GM18505 (cell line): ENCODE measurements at regions not wholly inside any gene's neighbourhood (a gene's known extent, or its start where the extent isn't known, plus 50 kb on each side); places are given as distances from the start of the nearest gene placed in this dataset.

ENCODE experiments used
- ATAC-seq: cut with Tn5 transposase; IDR thresholded peaks from one replicate; pipeline ENCODE4 v1.9.1; 2021; ENCODE audit not compliant: unreplicated experiment
- POLR2A ChIP-seq: IDR thresholded peaks from 4 replicates; pipeline ENCODE4 v1.6.1; 2011; ENCODE audit warnings: borderline replicate concordance; ENCODE audit not compliant: insufficient read depth, insufficient read length; ENCODE audit errors: extremely low read depth

DNA sequence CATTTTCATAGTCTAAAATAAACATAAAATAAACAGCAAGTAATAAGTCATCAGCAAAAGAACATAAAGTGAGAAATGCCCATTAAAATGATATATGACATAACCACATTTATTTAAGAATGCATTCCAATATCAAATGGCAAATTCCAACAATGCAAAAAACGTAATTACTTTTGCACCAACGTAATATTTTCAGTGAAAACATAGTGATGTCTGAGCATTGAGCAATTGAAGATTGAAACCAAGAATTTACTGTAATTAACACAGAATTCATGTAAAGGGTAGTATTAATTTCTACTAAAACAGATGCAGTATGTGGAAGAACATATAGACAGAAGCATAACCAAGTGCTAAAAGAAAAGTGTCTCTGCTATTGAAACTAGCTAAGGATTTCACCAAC is 123.0 kb upstream of the TNS3 start:
- TF ChIP-seq POLR2A = no peak
- ATAC-seq = no peak

DNA sequence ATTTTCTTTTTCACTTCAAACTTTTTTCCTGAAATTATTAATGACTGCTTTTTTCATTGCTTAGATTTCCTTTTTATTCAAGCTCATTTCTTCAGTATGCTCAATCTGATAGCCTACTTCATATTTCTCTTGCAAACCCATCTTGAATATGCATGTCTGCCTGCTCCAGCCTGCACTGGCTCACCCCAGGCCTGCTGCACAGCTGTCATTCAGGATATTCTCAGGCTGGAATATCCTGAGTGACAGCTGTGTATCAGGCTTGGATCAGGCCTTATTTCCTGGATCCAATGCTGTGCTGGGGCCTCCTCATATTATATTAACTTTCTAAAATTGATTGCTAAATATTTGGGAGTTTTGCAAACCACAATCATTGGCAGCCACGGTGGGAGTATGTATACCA is 120.2 kb upstream of the TNS3 start:
- no peak for ATAC-seq
- TF ChIP-seq POLR2A = no peak

DNA sequence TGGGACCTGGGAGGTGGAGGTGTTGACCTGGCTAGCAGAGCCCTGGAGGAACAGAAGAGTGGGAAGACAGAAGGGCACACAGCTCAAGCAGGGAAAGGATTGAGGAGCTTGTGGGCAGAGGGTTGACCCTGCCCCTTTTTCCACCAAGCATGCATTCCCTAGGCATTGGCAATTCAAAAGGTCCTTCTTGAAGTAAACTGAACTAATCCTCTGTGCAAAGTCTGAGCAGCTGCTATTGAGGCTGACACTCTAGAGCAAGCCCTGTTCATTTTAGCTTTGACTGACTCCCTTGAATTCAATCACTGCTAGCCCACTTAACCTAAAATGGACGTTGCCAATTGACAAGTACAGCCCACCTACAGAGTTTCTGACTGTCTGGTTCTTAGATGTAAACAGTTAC is 116.5 kb upstream of the TNS3 start:
- TF ChIP-seq POLR2A = no peak
- no peak for ATAC-seq

DNA sequence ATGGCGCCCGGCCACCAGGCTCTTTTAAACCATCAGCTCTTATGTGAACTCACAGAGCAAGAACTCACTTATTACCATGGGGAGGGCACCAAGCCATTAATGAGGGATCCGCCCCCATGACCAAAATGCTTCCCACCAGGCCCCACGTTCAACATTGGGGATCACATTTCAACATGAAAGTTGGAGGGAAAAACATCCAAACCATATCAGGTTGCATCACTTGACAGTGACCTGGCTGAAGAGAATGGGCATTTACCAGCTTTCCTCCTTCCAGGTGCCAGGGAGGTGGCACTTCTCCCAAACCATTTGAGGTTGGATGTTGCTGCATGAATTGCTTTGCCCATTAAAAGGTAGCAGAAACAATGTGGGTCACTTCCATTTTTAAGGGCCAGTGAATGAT is 115.6 kb upstream of the TNS3 start:
- ATAC-seq = no peak

DNA sequence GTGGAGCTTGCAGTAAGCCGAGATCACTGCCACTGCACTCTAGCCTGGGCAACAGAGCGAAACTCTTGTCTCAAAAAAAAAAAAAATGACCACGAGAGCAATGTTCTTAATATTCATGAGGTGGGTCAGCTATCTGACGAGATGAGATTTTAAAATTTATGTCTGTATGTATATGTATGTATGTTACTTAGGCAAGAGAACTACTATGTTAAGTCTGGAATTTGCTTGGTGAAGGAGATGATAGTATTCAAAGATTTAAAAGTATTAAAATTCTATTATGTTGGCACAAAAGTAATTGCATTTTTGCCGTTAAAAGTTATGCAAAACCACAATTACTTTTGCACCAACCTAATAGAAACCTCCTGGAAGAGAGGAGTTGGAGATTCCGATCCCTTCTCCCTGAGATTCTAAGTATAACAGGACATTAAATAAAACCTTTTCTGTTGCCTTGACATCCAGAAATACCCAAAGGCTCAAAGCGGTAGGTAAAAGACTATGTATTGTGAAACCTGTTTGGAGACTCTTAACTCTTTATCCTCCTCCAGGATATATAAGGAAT is 114.3 kb upstream of the TNS3 start:
- TF ChIP-seq POLR2A = no peak

More for the DNA sequence above, 115.6 kb upstream of the TNS3 start:
- no peak for TF ChIP-seq POLR2A

DNA sequence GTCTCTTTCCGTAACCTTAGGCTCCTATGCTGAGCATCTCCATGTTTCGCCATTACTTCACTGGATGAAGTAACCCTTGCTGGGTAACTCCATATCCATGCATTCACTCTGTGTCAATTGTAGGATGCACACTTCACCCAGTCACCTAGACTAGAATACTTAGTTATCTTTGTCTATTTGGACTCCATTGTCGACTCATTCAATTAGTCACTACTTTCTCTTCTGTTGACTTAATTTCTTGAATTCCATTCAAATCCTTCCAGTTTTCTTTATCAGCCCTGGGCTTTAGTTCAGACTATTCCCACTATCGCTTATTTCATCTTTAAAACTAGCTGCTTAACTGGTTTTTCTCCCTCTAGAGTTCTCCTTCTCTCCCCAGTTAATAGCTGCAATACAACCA is 111.3 kb upstream of the TNS3 start:
- no peak for ATAC-seq
- TF ChIP-seq POLR2A = no peak

More for the DNA sequence above, 114.3 kb upstream of the TNS3 start:
- no peak for ATAC-seq

DNA sequence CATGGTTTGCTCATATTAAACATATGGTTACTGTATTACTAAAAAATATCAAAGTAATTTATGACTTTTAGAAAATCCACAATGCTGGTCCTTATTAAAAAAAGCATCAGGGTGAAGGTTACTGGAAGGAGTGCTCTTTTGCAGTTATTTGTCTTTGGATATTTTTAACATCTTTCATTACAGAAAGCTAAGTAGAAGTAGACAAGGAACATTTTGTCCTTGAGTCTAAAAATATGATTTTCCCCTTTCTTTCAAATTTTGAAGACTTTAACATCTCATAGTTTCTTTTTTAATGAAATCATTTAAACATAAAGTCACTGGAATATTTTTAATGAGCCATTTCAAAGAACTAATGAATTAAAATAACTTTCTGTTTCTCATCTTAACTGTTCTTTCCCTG is 110.1 kb upstream of the TNS3 start:
- ATAC-seq = no peak
- no peak for TF ChIP-seq POLR2A

DNA sequence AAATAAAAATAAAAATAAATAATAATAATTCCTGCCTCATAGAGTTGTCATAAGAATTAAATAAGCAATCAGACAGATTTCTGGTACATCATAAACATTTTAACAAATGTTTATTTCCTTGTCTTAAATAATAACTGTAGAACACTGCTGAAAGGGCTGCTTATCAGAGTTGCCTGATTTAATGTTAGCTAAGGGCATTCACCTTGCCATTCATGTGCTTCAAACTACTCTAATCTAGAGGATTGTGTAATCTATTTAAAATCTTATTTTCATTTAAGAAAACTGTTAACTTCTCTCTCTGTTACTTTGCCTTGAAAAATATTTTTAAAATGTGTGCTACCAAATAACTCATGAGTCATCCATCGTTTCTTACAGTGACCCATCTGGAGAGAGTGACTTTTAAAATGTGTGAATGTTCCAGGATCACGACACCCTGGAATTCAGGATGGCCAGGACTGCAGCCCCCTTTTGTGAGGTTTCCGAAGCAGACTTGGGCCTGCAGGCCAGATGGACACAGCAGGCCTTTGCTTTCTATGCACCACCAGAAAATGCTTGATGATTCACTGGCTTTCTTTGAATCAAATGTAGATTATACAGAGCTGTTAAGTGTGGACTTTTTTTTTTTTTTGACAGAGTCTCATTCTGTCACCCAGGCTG is 109.1 kb upstream of the TNS3 start:
- no peak for ATAC-seq
- TF ChIP-seq POLR2A = no peak

DNA sequence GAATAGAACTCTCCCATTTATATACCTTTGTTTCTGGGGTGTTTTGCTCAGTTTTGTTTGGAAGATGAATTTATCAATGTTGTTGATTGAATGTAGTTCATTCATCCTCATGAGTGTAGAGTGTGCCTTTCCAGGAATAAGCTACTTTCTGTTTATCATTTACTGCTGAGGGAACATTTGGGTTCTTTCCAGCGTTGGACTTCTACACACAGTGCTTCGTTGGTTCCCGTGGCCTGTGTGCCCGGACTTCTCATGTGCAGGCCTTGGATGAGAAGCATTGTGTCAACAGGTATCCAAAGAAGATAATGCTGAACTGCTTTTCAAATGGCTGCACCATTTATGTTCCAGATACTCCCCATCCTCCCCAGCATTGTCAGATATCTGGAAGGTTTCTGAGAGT is 107.6 kb upstream of the TNS3 start:
- ATAC-seq = no peak
- no peak for TF ChIP-seq POLR2A

DNA sequence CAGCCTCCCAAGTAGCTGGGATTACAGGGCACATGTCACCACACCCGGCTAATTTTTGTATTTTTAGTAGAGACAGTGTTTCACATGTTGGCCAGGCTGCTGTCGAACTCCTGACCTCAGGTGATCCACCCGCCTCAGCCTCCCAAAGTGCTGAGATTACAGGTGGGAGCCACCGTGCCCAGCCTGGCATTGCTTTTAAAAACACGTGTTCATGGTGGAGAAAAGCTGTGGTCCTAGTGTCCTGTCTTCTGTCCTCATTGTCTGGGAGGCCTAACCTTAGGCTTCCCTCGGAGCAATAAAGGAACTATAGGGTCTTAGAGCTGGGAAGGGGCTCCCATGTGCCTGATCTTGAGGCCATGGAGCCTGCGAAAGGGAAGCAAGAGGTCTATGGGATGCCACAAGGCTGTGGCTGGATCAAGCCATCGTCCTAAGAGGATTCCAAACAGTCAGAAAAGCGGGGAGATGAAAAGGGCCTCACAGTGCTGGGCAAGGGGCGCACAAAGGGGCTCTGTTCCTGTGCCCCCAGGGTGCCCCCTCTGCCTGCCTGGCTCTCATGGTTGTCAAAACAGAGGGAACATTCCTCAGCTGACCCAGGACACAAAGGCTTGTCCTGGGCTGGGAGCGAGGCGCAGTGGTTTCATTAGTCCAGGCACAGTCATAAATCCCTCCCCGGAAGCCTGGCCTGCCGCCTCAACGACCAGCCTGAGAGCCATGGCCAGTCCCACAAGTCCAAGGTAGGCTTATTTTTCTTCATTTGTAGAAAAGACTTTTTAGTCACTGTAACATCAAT is 106.6 kb upstream of the TNS3 start:
- ATAC-seq = no peak
- no peak for TF ChIP-seq POLR2A

DNA sequence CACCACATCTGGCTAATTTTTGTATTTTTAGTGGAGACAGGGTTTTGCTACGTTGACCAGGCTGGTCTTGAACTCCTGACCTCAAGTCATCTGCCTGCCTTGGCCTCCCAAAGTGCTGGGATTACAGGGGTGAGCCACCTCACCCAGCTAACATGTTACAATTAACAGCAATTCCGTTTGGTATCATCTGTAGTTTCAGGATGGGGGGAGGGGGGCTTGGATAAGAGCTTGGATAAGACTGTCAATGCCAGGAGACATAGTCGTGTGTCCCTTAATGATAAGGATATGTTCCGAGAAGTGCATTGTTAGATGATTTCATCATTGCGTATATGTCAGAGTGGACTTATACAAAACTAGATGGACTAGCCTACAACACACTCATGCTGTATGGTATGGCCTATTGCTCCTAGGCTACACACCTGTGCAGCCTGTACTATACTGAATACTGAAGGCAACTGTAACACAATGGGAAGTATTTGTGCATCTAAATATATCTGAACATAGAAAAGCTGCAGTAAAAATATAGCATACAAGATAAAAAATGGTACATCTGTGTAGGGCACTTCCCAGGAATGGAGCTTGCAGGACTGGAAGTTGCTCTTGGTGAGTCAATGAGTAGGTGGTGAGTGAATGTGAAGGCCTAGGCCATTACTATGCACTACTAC is 103.9 kb upstream of the TNS3 start:
- no peak for TF ChIP-seq POLR2A
- ATAC-seq = no peak

DNA sequence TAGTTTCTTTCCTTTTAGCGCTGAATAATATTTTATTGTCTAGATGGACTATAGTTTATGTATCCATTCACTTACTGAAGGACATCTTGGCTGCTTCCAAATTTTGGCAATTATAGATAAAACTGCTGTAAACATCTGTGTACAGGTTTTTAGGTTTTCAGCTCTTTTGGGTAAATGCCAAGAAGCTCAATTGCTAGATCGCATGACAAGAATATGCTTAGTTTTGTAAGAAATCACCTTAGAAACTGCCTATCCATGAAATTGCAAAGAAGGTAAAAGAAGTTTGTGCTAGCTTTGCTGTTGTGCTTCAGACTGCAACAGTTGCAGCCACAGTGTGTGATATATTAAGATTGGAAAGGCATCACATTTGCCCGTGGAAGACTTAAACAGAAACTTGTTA is 103.2 kb upstream of the TNS3 start:
- ATAC-seq = no peak
- TF ChIP-seq POLR2A = no peak

DNA sequence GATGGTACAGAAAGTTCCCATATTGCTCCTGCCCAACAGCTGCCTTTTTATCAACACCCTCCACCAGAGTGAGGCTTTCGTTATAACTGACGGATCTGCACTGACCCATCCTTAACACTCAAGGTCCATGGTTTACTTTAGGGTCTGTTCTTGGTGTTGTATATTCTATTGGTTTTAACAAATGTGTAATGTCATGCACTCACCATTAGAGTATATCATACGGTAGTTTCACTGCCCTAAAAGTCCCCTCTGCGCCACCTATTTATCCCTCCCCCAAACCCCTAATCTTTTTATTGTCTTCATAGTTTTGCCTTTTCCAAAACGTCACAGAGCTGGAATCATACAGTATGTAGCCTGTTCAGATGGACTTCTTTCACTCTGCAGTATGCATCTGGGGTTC is 102.8 kb upstream of the TNS3 start:
- no peak for ATAC-seq
- no peak for TF ChIP-seq POLR2A
